ENCODE measurements at regions not wholly inside any gene's neighbourhood (a gene's known extent, or its start where the extent isn't known, plus 50 kb on each side); places are given as distances from the start of the nearest gene placed in this dataset.

DNA sequence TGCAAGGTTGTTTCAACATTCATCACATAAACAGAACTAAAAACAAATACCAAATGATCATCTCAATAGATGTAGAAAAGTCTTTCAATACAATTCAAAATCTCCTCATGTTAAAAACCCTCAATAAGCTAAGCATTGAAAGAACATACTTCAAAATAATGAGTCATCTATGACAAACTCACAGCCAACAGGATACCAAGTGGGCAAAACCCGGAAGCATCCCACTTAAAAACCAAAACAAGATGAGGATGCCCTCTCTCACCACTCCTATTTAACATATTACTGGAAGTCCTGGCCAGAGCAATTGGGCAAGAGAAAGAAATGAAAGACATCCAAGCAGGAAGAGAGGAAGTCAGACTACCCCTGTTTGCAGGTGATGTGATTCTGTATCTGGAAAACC, 992.2 kb upstream of the PIK3C3 start:
- no peak overlapping the region for H3K4me3 ChIP-seq (ENCODE audit: low read depth, low read length)
- DNase-seq (ENCODE audit: low read depth), result no peak

DNA sequence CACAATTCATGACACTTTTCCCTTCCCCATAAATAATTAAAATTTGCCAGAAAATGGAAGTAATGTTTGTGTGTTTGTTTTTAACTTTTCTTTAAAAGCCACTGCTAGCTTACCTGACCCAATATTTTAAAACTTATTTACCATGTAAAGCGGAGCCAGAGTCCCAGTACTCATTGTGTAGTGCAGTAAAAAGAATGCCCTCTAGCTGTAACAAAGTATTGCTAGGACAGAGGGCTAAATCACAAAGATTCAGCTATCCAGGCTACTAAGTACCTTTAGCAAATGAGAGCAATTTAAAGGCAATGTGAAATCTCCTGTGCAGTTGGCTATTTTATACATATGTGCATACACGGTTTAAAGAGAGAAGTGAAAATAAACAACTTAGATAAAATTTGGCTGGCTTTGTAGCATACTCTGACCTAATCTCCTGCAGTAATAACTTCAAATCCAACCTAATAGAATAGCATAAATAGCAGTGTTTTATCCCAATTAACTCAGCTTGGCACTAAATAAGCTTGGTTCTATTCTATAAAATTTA, 997.4 kb upstream of the PIK3C3 start:
- no peak for DNase-seq (ENCODE audit: low read depth)
- H3K4me3 ChIP-seq (ENCODE audit: low read depth, low read length), result no peak overlapping the region

DNA sequence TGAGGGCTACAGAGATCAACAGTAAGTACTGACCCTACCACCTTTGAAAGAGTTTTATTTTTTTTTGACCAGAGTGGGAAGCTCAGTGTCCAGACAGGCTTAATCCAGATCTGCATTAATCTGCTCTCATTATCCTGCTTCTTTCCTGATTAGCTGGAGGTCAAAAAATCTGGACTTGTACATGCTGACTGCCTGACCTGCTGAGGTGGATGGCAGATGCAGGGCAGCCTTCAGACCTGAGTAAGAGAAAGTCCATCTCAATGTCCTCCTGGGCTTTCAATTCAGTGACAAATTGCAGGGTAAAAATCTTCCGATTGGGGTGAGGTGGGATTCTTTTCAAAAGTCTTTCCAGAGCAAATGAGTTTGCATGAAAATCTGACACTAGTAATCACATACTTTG, 998.8 kb upstream of the PIK3C3 start:
- no peak overlapping the region for H3K4me3 ChIP-seq (ENCODE audit: low read depth, low read length)
- DNase-seq (ENCODE audit: low read depth), result no peak

DNA sequence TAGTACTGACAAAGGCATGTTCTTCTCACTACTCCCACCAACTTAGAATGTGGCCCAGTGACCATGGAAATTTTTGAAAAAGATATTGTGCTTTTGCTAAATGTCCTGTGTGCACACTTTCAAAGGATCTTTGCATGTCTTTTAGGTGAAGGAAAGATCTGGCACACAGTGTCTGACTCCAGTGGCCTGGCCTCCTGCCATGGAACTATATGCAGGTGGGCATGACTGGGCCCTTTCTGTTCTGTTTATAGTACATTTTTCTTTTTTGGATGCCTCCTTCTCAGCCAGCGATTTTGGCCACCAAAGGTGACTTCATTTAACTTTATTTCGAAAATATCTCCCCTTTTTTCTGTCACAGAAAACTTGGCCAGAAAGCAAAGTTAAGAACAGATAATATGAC, 999.7 kb upstream of the PIK3C3 start:
- no peak for DNase-seq (ENCODE audit: low read depth)

DNA sequence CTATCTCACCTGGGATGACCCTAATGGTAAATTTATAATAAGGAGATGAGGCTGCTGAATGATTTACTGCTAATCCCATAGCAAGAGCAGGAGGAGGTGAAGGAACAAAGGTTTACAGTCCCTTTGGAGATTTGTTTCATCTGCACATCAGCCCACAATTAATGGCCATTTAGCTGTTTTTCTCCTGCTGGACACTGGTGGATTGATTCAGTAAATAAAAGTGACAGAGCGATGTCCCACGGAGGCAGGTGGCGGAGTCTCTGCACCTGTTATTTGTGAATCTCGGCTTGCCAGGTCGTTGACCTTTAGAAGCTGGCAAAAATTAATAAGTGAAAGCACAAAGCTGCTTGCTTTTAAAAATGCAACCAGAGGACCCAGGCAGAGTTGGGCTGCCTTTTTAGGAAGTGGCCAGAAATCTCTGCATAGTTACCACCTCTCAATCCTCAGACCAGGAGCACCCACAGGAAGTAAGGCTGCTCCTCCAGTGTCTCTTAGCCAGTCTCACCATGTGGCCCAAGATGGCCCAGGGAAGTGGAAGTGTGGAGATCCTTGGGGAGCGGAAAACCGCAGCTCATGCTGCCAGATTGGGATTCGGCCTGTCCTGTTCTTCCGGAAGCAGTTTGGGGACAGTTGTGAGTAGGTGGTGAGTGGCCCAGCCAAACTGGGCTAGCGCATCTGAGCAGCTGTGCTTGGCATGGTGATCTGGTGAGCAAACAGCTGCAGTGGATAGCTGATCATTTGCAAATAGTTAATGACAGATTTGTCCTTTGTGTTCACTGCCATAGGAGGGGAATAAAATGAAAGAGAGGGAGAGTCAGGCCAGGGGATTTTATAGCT, 1005.7 kb upstream of the PIK3C3 start:
- no peak for DNase-seq (ENCODE audit: low read depth)
- H3K4me3 ChIP-seq (ENCODE audit: low read depth, low read length), result no peak overlapping the region

More for the DNA sequence above, 999.7 kb upstream of the PIK3C3 start:
- H3K4me3 ChIP-seq (ENCODE audit: low read depth, low read length), result no peak overlapping the region

DNA sequence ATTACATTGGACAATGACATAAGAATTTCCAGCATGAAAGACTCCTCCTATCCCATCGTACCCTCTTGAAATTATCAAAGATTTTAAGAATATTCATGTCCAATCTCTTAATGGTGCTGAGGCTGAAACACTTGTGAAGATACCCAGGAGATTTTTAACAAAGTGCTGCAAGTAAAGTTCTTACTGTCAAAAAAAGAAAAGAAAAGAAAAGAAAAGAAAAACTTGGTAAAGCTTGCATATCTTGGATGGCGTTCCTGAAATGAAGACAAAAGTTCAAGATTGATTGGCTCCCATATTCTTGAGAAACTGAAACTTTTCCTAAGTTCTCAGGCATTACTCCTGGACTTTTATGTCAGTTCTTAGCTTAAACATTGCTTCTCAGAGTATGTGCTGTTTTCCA, 1010.5 kb upstream of the PIK3C3 start:
- no peak for DNase-seq (ENCODE audit: low read depth)
- no peak overlapping the region for H3K4me3 ChIP-seq (ENCODE audit: low read depth, low read length)

DNA sequence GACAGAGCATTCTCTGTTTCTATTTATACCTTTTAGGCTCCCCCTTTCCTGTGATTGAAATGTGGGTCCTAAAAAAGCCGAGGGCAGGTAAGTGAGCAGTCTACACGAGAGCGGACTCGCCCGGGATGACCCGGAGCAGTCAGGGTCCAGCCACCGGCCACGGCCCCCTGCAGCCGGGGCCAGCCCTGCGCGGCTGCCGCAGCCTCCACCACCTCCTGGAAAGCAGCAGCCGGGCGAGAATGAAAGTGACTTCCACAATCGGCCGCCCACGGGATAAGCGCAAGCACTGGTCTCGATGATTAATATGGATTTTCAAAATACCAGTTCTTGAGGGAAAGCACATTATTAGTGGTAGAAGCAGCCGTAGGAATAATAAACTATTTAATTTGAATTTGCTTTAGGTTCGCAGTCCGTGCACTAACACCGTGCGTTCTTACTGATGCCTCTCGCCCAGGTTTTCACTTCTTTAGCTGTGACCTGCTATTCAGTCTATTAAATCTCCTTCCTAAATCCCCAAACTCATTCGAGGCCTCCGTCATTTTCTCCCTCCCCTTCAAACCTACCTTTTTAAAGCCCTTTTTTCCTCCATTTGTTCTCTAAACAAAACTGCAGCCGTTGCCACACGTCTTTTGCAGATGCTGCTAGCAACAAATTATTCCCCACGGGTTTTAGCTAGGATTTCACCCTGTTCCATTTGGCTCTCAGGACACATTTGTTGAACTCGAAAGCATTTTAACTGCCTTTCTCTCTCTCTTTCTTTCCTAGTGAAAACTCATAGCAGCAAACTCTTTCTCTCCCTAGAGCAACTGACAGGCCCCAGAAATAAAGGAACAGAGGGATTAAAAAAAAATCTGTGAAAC, 1015.1 kb upstream of the PIK3C3 start:
- H3K4me3 ChIP-seq (ENCODE audit: low read depth, low read length), result peak overlapping the region; percentile 30
- no peak for DNase-seq (ENCODE audit: low read depth)

DNA sequence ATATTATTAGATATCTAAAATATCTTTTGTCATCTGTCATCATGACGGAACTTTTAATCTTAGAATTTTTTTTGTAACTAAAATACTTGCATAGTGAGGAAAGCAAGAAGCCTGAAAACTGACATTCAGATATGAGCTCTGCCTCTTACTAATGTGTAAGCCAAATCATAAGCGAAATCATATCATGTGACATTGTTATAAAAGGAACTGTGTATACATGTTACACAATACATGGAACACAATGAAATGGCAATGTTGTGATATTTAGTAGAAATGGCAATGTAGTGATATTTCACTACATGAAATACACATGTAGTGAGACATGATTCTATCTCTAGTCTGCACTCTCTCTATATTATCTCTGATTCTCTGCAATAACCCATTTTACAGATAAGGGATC, 1016.4 kb upstream of the PIK3C3 start:
- no peak for DNase-seq (ENCODE audit: low read depth)
- no peak overlapping the region for H3K4me3 ChIP-seq (ENCODE audit: low read depth, low read length)

DNA sequence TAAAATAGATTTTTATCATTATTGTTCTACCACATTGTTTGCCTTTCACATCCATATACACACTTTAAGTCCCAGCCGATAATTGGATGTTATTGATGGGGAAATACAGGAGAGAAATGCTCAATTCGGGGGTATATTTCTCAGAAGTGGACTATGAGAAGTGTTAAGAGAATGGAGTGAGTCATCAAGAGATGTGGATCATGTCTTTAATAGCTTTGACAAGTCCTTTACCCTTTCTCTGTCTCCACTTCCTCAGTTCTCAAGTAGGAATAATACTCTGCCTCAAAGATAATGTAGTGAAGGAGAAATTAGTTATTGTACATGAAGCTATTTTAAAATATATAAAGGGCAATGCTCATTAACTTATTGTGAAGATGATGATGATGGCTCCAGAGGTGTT, 1017.6 kb upstream of the PIK3C3 start:
- no peak overlapping the region for H3K4me3 ChIP-seq (ENCODE audit: low read depth, low read length)
- no peak for DNase-seq (ENCODE audit: low read depth)

DNA sequence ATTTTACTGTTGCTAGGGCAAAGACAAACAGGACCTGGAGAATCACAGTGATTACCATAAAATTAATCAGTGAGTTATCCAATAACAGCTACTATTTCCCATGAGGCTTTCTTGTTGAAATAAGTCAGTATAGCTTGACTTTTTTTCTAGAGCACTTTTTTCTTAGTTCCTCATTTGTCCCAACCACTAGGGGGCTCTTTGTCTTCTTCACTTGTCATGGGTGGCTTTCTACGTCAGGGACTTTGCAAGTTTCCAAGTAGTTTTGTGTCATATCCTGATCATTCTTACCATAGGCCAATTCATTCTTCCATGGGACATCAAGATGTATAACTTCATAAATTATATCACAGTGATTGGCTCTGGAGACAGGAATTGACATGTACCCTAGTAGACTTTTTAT, 1019.6 kb upstream of the PIK3C3 start:
- DNase-seq (ENCODE audit: low read depth), result no peak
- no peak overlapping the region for H3K4me3 ChIP-seq (ENCODE audit: low read depth, low read length)

DNA sequence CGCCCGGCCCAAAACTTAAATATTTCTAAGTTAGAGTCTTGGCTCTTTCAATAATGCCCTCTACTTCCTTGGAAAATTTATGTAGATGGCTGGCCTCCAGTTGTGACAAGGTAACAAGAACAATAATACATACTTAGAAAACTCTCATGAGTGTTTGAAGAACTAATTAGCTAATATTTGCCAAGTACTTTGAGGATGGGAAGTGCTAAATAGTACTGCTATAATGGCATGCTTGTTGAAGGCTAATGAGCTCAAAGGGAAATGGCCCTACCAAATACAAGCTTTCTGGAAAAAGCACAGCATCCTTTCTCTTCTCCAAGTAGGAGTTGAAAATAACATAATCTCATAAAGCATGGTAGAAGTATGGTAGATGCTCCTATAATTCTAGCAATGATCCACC, 1022.2 kb upstream of the PIK3C3 start:
- no peak for DNase-seq (ENCODE audit: low read depth)
- H3K4me3 ChIP-seq (ENCODE audit: low read depth, low read length), result no peak overlapping the region

DNA sequence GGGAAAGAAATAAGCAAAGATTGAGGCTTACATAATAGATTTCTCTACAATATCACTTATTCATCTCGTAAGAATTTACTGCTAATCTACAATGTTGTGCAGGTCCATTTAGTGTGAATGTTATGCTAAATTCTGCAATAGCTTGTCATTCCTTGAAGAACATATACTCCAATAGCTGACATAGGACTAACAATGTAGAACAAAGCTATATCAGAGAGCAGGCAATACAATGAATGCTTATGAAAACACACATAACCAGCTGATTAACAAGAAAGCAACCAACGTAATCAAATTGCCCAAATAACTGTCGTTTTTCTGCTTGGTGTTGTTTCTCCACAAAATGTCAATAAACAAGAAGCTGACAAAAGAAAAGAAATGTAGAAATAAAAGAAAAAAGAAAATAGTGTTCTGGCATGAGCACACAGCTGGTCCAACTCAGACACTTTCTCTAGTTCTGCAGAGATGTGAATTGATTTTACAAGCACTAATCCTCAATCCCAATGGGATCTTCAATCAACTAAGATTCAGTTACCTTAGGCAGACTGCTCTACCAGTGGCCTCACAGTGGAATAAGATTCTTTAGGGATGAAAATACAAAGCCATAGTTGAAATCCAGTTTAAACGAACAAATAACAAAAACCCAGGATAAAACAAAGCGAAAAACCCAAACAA, 1024.7 kb upstream of the PIK3C3 start:
- H3K4me3 ChIP-seq (ENCODE audit: low read depth, low read length), result no peak overlapping the region
- no peak for DNase-seq (ENCODE audit: low read depth)

DNA sequence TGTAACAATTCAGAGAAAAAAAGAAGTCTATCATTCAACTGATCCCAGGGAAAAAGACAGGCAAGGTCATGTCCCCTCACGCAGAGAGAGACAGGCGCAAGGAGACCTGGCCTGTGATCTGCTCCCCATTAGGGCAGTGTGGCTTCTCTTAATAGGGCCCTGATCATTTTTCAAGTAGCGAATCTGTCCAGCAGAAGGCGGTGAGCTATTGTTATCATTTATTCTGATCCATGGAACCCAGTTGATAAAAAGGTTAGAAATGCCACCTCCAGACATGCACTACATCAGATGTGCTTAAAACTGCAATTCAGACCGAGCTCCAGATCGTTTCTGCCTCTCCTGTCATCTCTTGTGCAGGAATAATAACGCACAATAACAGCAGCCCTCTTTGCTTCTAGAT, 1025.6 kb upstream of the PIK3C3 start:
- DNase-seq (ENCODE audit: low read depth), result no peak
- no peak overlapping the region for H3K4me3 ChIP-seq (ENCODE audit: low read depth, low read length)

DNA sequence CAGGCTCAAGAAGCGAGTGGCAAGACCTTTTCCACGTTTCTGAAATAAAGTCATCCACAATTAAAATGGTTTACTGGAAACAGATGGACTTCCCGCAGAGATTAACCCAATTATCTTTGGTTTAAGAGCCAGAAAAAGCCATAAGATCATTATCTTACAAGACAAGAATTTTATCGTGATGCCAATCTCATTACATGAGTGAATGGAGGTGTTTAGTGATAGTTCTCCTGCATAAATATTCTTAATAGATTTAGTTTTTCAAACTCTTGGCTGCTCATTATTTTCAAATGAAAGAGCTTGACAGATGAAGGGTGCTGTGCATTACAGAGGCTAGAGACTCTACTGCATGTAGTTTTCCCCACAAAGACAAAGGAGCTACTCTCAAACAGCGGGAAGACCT, 1028.4 kb upstream of the PIK3C3 start:
- no peak for DNase-seq (ENCODE audit: low read depth)

DNA sequence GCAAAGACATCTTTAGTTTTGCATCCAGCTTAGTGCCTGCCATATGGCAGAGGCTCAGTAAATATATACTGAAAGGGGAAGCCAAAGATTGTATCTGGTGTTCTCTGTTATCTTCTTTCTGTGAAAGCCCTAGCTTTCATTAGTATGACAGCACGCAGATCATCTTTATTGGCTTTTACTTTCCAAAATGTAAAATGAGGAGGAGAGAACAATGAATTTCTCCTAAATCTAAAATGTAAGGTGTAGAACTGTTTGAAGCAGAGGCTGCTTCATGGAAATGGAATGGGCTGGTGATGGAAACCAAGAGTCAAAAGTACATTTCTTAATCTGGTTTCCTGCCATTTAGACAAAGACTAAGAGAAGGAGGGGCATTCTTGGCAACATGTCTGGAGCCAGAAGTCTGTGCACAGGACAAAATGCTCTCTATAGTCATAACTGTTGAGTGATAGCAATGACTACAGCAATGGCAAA, 1029.9 kb upstream of the PIK3C3 start:
- no peak for DNase-seq (ENCODE audit: low read depth)
- H3K4me3 ChIP-seq (ENCODE audit: low read depth, low read length), result no peak overlapping the region

More for the DNA sequence above, 1028.4 kb upstream of the PIK3C3 start:
- H3K4me3 ChIP-seq (ENCODE audit: low read depth, low read length), result no peak overlapping the region

DNA sequence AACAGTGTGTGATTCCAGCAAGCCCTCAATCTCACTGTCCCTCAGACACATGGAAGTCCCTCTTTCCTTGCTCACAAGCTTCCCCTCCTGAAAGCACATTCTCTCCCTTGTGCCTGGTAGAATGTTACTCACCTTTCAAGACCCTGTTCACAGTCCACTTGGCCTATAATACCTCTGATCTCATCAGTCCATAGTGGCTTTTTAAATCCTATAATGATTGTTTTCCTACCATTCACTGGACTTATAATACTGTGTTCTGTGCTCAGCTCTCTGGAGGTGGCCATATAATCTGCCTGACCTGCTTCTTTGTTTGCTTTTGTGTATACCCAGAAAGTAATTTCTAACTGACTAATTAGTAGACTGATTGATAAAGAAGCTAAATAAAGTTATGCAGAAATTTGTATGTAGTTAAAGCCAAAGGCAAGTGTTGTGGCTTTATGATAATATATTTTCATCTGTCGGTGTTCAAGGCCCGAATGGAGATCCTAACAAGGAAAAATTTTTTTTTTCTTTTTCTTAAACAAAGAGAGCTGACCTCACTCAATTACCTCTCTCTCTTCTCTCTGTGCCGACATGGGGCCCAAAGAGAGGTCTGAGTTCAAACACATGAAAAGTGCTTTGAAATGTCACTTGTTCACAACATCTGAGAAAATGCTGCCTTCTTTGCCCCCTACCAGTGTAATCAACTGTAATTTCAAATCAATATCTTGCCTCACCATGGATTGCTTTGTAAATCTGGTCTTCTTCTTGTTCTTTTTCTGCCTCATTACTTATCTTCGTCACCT, 1033.0 kb upstream of the PIK3C3 start:
- no peak for DNase-seq (ENCODE audit: low read depth)
- H3K4me3 ChIP-seq (ENCODE audit: low read depth, low read length), result no peak overlapping the region

DNA sequence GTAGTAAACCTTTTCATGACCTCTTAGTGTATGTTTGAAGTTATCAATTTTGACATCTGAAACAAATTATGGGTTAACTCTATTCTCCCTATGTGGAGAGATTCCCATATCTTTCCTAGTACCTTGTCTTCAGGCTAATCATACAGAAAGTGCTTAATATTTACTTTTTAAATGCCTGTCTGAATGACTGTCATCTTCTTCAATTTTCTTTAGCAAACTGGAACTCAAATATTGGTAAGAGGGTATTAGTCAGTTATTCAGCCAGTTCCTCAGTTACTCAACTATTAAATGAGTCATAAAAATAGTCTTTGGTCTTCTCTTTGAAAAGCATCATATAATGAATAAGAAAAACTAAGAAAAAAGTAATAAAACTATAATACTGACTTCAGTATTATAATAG, 1038.0 kb upstream of the PIK3C3 start:
- peak; percentile 30 for DNase-seq (ENCODE audit: low read depth)
- H3K4me3 ChIP-seq (ENCODE audit: low read depth, low read length), result no peak overlapping the region

DNA sequence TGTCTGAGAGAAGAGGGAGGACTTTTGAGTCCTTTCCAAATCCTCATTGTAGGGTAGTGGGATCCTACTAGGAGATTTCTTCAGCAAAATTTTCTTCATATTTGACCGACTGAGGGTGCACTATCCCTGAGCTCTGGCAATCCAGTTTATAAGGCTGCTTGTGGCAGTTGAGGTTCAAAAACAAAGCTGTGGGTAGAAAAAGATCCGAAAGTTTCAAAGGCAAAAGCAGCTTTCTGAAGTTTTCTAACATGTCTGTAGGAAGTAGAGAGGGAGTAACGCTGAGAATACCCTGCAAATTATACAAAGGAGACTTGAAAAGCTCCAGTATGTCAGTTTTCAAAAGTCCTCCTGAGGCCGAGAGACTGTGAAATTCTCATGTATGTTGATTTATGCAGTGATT, 1039.3 kb upstream of the PIK3C3 start:
- H3K4me3 ChIP-seq (ENCODE audit: low read depth, low read length), result no peak overlapping the region
- no peak for DNase-seq (ENCODE audit: low read depth)

DNA sequence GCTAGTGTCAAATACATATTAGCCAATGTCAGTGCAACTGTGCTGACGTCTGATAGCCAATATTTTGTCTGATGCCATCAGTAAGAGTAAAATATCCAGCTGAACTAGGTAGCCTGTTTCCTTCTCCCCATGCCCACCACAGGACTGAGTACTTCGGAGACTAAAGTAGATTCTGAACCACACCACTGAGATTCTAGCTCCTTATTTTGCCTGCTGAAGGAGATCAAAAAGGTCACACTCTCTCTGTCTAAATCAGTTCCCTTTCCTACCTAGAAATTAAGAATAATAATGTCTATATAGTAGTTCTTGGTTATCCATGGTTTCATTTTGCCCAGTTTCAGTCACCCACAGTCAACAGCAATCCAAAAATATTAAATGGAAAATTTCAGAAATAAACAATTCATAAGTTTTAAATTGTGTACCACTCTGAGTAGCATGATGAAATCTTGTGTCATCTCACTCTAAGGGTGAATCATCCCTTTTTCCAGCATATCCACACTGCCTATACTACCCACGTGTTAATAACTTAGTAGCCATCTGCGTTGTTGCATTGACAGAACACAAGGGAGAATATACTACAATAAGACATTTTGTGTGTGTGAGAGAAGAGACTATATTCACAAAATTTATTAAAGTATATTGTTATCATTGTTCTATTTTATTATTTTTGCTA, 1043.3 kb upstream of the PIK3C3 start:
- DNase-seq (ENCODE audit: low read depth), result peak; percentile 67
- H3K4me3 ChIP-seq (ENCODE audit: low read depth, low read length), result no peak overlapping the region

Data from skeletal muscle cell (primary cell).